HG03095 (cell line): ENCODE measurements at regions not wholly inside any gene's neighbourhood (a gene's known extent, or its start where the extent isn't known, plus 50 kb on each side); places are given as distances from the start of the nearest gene placed in this dataset.
"Not testable (repeated sequence)": the region's sequence is repeated elsewhere in the genome, so short reads cannot be mapped to it uniquely, and the experiment has no call there.

Experiments used
- ATAC-seq: cut with Tn5 transposase; IDR thresholded peaks from one replicate; pipeline ENCODE4 v1.9.1; 2021; ENCODE audit warnings: moderate library complexity; ENCODE audit not compliant: unreplicated experiment

DNA sequence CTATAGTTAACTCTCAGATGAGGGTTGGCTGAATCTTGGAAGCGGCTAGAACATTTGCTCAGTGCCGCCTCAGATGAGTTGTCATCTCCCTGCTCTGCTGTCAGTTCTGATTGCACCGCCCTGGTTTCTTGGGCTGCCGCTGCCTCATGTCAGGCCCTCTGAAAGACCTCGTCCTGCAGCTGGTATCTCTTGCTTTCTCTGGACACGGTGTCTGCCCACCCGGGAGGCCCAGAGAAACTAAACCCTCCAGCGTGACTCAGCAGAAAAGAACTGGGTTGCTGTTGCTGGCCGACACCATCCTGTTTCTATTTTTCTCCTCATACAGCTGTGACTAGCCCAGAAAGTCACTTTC is 355.4 kb downstream of the CD83 start:
- ATAC-seq = no peak

- no peak for ATAC-seq
Measured at GRCh38 chr6:14474816-14475215, 357.2 kb downstream of the CD83 start.

- ATAC-seq = no peak
Measured at GRCh38 chr6:14475306-14475705, 357.7 kb downstream of the CD83 start.

- no peak for ATAC-seq
Measured at GRCh38 chr6:14476793-14477531, 359.4 kb downstream of the CD83 start.

DNA sequence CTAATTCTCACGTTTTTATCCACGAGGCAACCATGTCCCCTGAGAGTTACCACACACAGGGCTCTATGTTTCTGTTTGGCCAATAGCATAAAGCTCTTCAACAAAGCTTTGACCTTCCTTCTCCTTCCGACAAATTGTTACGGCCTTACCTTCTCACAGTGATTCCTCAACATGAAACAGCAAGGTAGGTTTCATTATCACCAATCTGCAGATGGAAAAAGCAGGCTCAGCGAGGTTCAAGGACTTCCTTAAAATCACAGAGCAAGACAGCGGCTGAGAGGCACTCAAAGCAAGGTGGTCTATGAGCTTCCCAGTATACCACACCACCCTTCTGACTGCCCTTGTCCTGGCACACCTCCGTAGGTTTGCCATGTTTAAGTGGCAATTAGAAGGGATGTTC is 360.0 kb downstream of the CD83 start:
- ATAC-seq = no peak

DNA sequence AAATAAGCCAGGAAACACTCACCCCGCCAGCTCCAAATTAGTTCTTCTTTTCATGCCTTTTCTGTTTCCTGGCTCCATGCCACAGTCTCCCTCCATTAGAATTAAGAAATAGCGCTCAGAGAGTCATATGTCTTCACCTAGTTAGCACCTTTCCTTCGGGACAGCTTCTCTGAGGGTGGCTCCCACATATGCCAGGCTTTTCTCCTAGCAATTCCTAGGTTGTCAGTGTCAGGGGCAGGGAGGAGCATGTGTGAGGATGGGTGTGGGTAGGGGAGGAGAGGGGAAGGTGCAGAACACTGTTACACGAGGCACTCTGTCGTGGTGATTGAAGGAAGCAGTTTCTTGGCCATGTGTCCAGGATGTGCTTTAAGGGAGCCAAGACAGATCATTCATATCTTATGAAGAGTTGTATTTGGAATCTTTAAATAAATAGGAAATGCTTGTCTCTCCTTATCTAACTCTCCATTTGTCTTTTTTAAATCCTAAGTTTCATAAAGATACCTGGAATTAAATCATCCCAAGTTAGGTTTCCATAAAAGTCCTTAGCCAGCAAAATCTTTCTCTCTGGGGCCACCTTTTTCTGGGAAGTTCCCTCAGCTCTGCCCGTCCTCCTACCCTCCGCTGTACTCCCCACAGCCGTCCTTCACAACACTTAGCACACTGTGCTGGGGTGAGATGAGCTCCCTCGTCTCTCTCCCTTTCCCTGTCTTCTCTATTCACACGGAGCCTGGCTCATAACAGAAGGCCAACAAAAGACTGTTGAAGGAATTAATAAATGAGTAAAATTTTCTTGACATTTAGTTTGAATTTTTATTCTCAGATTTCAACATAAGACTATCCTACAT is 361.0 kb downstream of the CD83 start:
- no peak for ATAC-seq

DNA sequence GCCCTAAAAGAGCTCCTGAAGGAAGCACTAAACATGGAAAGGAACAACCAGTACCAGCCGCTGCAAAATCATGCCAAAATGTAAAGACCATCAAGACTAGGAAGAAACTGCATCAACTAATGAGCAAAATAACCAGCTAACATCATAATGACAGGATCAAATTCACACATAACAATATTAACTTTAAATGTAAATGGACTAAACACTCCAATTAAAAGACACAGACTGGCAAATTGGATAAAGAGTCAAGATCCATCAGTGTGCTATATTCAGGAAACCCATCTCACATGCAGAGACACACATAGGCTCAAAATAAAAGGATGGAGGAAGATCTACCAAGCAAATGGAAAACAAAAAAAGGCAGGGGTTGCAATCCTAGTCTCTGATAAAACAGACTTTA is 364.4 kb downstream of the CD83 start:
- not testable (repeated sequence) for ATAC-seq

GRCh38 chr6:14487625-14488024 is 370.1 kb downstream of the CD83 start:
- no peak for ATAC-seq

- no peak for ATAC-seq
Measured at GRCh38 chr6:14488180-14488579, 370.6 kb downstream of the CD83 start.

DNA sequence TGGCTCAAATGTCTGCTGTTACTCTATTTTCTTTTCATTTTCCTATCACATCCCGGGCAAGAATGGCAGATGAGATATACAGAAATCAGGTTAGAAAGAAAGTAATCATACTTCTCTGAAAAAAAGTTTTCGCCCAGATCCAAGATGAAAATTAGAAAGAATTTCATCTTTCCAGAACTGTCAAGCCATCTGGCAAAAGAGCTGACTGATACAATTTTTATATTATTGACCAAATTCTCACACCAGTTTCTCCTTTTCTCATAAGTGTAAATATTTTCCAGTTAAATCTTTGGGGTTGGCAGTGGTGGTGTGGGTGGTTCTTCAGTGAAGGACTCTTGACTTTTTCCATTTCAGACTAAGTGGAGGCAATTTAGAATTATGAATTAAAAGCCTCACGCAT is 371.9 kb downstream of the CD83 start:
- ATAC-seq = no peak

- ATAC-seq = no peak
Measured at GRCh38 chr6:14498748-14499147, 381.2 kb downstream of the CD83 start.

GRCh38 chr6:14499309-14499708 is 381.7 kb downstream of the CD83 start:
- ATAC-seq = no peak

DNA sequence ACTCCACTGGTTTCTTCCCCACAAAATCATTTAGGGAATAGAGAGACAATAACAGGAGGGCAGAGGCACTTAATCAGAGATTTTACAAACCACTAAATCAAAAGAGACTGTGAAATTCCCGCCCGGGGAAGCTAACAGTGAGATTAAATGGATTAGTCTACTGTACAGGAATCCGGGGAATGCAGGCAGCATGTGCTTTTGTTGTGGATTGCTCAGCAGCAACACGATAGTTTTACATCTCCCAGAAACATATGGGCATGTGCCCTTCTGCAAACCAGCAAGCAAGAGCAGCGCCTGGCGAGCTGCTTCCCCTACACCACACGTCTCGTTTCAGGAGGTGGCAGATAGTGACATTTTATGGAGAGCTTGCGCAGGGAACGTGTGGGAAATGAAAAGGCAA is 382.3 kb downstream of the CD83 start:
- no peak for ATAC-seq

- ATAC-seq = no peak
Measured at GRCh38 chr6:14500809-14501208, 383.2 kb downstream of the CD83 start.

GRCh38 chr6:14501240-14501639 is 383.7 kb downstream of the CD83 start:
- no peak for ATAC-seq

DNA sequence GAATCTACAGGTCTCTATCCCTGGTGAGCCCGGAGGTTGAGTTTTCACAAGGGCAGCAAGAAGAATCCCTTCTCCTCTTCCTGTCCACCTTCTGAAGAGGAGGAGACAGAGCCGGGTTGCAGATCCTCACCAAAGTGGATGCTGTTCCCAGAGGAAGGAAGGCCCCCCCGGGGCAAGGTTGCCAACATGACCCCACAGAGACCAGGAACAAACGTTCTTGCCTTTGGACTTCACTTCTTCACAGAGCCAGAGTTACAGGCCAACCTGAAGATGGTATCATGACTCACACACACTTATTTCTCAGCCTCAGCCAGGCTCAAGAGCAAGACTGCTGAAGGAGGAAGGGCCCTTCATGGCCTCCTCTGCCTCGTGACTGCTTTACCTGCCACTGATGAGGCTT is 384.3 kb downstream of the CD83 start:
- no peak for ATAC-seq

DNA sequence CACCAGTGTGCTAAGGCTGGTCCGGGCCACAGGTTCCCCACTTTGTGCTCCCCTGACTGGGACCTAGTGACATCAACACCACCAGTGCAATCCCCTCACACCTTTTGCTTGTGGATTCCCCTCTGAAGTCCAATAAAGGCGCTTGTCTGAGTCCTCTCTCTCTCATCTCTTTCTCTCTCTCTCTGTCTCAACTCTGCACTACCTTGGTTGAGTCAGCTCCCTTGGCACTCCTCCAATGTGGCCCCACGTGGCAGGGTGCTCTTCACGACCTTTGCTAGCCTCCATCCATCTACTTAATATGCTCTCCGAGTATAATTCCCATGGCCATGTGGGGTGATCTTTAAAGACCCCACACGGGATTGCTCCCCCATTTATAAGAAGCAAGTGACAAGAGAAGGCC is 385.0 kb downstream of the CD83 start:
- ATAC-seq = no peak

DNA sequence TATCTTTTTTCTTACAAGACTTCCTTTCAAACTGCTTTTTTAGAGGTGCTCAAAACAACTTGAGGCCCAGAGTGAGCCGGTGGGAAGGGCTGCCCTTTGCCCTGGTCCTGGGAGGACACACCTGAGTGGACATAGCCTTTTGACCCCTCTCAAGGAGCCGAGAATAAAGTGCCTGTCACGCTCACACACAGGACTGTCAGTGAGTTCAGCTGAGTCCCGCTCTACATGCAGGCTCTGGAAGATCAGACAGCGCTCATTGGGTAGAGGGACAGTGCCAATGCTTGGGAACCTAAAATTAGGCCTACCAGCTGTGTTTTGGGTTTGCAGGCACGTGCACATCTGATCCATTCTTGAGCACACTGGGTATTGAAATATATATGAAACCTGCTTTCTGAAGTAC is 387.8 kb downstream of the CD83 start:
- no peak for ATAC-seq

DNA sequence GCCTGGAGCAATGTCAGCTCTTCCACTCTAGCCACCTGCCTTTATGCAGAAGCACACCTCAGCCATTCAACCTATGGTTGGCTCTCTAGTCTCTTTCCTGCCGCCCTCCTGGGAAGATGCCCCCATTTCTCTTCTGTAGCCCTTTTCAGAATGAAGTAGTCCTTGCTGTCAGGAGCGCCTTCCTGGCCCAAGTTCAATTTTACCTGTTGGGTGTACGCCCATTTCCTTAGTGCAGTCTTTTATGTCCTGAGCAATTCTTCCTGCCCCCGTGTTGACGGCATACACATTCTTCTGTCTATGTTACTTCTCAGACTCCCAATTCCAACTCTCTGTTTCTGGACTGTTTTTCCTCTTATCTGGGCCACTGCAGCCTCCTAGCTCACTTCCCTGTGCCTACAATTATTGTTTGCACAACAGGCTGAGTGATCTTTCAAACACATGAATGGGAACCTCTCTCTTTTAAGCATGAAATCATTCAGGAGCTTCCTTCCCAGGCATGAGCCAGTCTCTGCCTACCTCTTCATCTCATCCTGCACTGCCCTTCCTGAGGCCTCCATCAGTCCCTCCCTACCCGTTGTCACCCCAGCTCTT is 389.2 kb downstream of the CD83 start:
- no peak for ATAC-seq

DNA sequence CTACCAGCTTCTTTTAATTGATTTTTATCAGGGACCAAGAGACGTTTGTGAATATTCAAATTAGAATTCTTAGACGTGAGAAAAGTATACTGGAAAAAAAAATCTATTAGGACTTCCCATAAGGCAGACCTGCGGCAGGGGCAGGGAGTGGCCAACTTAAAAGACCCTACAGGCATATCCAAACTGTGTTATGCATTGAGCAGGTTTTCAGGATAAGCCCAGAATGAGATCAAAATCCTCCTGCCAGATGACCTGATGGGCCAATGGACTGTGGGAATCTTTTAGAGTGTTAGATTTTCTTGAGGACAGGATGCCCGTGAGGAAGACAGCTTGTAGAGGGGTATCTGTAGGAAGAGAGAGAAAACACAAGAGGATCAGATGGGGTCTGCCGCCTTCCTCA is 391.5 kb downstream of the CD83 start:
- ATAC-seq = no peak

DNA sequence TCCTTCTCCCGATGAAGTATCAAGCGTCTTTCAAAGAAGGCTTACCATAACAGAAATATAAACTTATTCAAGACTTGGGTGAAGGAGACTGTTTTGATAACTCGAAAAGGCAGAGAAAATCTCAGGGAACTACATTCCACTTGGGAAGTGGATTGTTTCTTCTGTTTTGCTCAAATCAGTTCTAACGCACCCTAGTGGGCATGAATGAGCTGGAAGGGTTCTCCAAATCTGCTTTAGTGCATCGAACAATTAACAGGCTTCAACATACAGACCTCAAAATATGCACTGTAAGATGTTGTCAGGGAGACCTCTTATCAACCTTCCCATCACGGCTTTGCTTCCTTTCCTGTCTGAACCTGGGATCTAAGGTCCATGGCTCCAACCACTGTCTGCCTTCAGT is 392.5 kb downstream of the CD83 start:
- ATAC-seq = no peak

GRCh38 chr6:14511061-14511586 is 393.6 kb downstream of the CD83 start:
- no peak for ATAC-seq
